ENCODE measurements at regions not wholly inside any gene's neighbourhood (a gene's known extent, or its start where the extent isn't known, plus 50 kb on each side); places are given as distances from the start of the nearest gene placed in this dataset.

DNA sequence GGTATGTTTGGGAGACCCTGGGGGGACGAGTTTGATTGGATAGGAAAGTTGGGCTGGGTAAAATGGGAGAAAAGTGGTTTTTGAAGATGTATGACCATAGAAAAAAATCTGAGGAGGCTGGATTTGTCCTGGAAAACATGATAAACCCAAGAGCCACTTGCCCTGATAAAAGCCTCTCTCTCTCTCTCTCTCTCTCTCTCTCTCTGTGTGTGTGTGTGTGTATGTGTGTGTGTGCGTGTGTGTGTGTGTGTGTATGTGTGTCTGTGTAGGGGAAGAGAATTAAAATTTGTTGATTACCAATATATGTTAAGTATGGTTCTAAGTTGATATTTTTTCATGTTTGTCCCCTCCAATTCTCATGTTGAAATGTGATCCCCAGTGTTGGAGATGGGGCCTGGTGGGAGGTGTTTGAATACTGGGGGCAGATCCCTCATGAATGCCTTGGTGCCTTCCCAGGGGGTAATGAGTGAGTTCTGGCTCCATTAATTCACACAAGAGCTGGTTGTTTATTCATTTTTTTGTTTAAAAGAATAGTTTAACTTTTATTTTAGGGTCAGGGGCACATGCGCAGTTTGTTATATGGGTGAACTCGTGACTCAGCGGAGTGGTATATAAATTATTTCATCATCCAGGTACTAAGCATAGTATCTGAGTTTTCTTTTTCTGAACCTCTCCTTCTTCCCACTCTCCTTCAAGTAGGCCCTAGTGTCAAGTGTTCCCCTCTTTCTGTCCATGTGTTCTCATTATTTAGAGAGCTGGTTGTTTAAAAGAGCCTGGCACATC is 208.8 kb downstream of the TFAP2B start:
- no peak overlapping the region for H3K9ac ChIP-seq (ENCODE audit: control insufficient read depth, extremely low read depth, insufficient read depth, low read length)
- no peaks in the 10 kb centered on the region for H4K20me1 ChIP-seq (ENCODE audit: control insufficient read depth, extremely low read depth, insufficient read depth, low read length)
- DNase-seq (ENCODE audit: low read depth, low spot score) (no peak), FAIRE-seq (no peak)
- no peaks in the 10 kb centered on the region for H3K9me3 ChIP-seq (ENCODE audit: control insufficient read depth, low read depth, low read length)
- H3K27ac ChIP-seq (ENCODE audit: control insufficient read depth, insufficient read depth, low read length), result no peak overlapping the region
- no peaks in the 10 kb centered on the region for H3K27me3 ChIP-seq (ENCODE audit: control insufficient read depth, extremely low read depth, insufficient read depth, low read length)
- dilution Hi-C loops (cut with MboI; ENCODE audit: extremely low pct_ligation_motif_present, low sequenced_read_pairs), result no loop called here
- H3K36me3 ChIP-seq (ENCODE audit: control insufficient read depth in 2 of 2, extremely low read depth in 1 of 2, insufficient read depth in 2 of 2, low read length in 2 of 2), result no peaks in the 10 kb centered on the region
- no peak overlapping the region for H3K4me3 ChIP-seq (ENCODE audit: control insufficient read depth in 2 of 3, extremely low read depth in 1 of 3, insufficient read depth in 2 of 3, low read depth in 1 of 3, low read length in 3 of 3)
- peaks cover 8% of the 10 kb centered on the region for H3K4me1 ChIP-seq (ENCODE audit: control insufficient read depth, extremely low read depth, insufficient read depth, low read length)
- no peaks in the 10 kb centered on the region for H3K9me1 ChIP-seq (ENCODE audit: control insufficient read depth, extremely low read depth, insufficient read depth, low read length)
- H2AFZ ChIP-seq (ENCODE audit: control insufficient read depth, low read length), result no peak overlapping the region
- no peak overlapping the region for H3K4me2 ChIP-seq (ENCODE audit: control insufficient read depth, extremely low read depth, insufficient read depth, low read depth, low read length)
- TF ChIP-seq, protein P1, sequence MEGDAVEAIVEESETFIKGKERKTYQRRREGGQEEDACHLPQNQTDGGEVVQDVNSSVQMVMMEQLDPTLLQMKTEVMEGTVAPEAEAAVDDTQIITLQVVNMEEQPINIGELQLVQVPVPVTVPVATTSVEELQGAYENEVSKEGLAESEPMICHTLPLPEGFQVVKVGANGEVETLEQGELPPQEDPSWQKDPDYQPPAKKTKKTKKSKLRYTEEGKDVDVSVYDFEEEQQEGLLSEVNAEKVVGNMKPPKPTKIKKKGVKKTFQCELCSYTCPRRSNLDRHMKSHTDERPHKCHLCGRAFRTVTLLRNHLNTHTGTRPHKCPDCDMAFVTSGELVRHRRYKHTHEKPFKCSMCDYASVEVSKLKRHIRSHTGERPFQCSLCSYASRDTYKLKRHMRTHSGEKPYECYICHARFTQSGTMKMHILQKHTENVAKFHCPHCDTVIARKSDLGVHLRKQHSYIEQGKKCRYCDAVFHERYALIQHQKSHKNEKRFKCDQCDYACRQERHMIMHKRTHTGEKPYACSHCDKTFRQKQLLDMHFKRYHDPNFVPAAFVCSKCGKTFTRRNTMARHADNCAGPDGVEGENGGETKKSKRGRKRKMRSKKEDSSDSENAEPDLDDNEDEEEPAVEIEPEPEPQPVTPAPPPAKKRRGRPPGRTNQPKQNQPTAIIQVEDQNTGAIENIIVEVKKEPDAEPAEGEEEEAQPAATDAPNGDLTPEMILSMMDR (optimal IDR thresholded peaks at IDR 0.05 in 1 of 3, IDR thresholded peaks at IDR 0.05 in 1 of 3, conservative IDR thresholded peaks at IDR 0.05 in 1 of 3; ENCODE audit: extremely low read depth in 1 of 3, insufficient read depth in 2 of 3, low read length in 3 of 3), result no peak
- no peaks in the 10 kb centered on the region for H3K79me2 ChIP-seq (ENCODE audit: control insufficient read depth, insufficient read depth, low read length)

GRCh38 chr6:51028276-51028675 is 209.6 kb downstream of the TFAP2B start:
- Histone ChIP-seq H3K27me3 (ENCODE audit: control insufficient read depth, extremely low read depth, insufficient read depth, low read length) (no peaks in the 10 kb centered on the region), H3K9me3 (ENCODE audit: control insufficient read depth, low read depth, low read length) (no peaks in the 10 kb centered on the region), H3K4me2 (ENCODE audit: control insufficient read depth, extremely low read depth, insufficient read depth, low read depth, low read length) (peak overlapping the region; percentile 19), H2AFZ (ENCODE audit: control insufficient read depth, low read length) (no peak overlapping the region), H3K9me1 (ENCODE audit: control insufficient read depth, extremely low read depth, insufficient read depth, low read length) (no peaks in the 10 kb centered on the region), H3K4me1 (ENCODE audit: control insufficient read depth, extremely low read depth, insufficient read depth, low read length) (peaks cover 8% of the 10 kb centered on the region), H3K27ac (ENCODE audit: control insufficient read depth, insufficient read depth, low read length) (no peak overlapping the region), H3K4me3 (ENCODE audit: control insufficient read depth in 2 of 3, extremely low read depth in 1 of 3, insufficient read depth in 2 of 3, low read depth in 1 of 3, low read length in 3 of 3) (no peak overlapping the region), H4K20me1 (ENCODE audit: control insufficient read depth, extremely low read depth, insufficient read depth, low read length) (no peaks in the 10 kb centered on the region), H3K9ac (ENCODE audit: control insufficient read depth, extremely low read depth, insufficient read depth, low read length) (no peak overlapping the region), H3K79me2 (ENCODE audit: control insufficient read depth, insufficient read depth, low read length) (no peaks in the 10 kb centered on the region), H3K36me3 (ENCODE audit: control insufficient read depth in 2 of 2, extremely low read depth in 1 of 2, insufficient read depth in 2 of 2, low read length in 2 of 2) (no peaks in the 10 kb centered on the region)
- TF ChIP-seq EZH2 (IDR thresholded peaks at IDR 0.05; ENCODE audit: low read length), result no peak
- TF ChIP-seq, protein P1 (optimal IDR thresholded peaks at IDR 0.05 in 1 of 3, IDR thresholded peaks at IDR 0.05 in 1 of 3, conservative IDR thresholded peaks at IDR 0.05 in 1 of 3; ENCODE audit: extremely low read depth in 1 of 3, insufficient read depth in 2 of 3, low read length in 3 of 3), result no peak
- DNase-seq (ENCODE audit: low read depth, low spot score) (no peak), FAIRE-seq (peak; percentile 60)
- dilution Hi-C loops (cut with MboI; ENCODE audit: extremely low pct_ligation_motif_present, low sequenced_read_pairs), result no loop called here

Measured in keratinocyte (primary cell).